H1 (cell line): ENCODE measurements at regions not wholly inside any gene's neighbourhood (a gene's known extent, or its start where the extent isn't known, plus 50 kb on each side); places are given as distances from the start of the nearest gene placed in this dataset.

ENCODE experiments used
- CTCF ChIA-PET: fragments of 300-600 bp; sonication (Branson Sonifier 250); formaldehyde crosslinking; loops from one replicate; lab custom pipeline; 2021; ENCODE audit not compliant: partially characterized antibody; lab: Charles Lee
- POLR2A ChIA-PET: fragments of 300-600 bp; sonication (Branson Sonifier 250); formaldehyde crosslinking; loops from one replicate; lab custom pipeline; 2021; ENCODE audit warnings: inconsistent platforms; ENCODE audit not compliant: partially characterized antibody; lab: Charles Lee
- DNase-seq, 2 experiments: peaks; one replicate each; pipeline versions ENCODE4 v3.0.0 to v3.0.0-alpha.2; 2010 to 2022; ENCODE audit warnings: low spot score in 2 of 2, low read depth in 1 of 2, mixed read lengths in 1 of 2
- FAIRE-seq: peaks from 2 replicates; lab custom pipeline; 2011; peaks lifted over from hg19 to GRCh38; lab: Jason Lieb, UNC
- H2AFZ ChIP-seq: 2 replicates; pipeline ENCODE4 v1.8.1; 2012; ENCODE audit warnings: low read length, inconsistent platforms
- H2AK5ac ChIP-seq: 2 replicates; pipeline ENCODE4 v1.6.1; 2013; ENCODE audit warnings: low read depth, low read length
- H2BK120ac ChIP-seq: replicated peaks from 2 replicates; pipeline ENCODE3; 2013; ENCODE audit warnings: low read depth, low read length, inconsistent platforms
- H2BK12ac ChIP-seq: 2 replicates; pipeline ENCODE4 v1.6.1; 2013; ENCODE audit warnings: low read depth, low read length
- H2BK15ac ChIP-seq: 2 replicates; pipeline ENCODE4 v1.6.1; 2013; ENCODE audit warnings: low read length
- H2BK20ac ChIP-seq: 2 replicates; pipeline ENCODE4 v1.6.1; 2013; ENCODE audit warnings: low read length
- H2BK5ac ChIP-seq: 2 replicates; pipeline ENCODE4 v1.6.1; 2013; ENCODE audit warnings: low read depth, low read length
- H3K14ac ChIP-seq: 2 replicates; pipeline ENCODE4 v1.6.1; 2013; ENCODE audit warnings: inconsistent platforms; ENCODE audit not compliant: insufficient read length
- H3K18ac ChIP-seq: 2 replicates; pipeline ENCODE4 v1.6.1; 2013; ENCODE audit warnings: low read length; ENCODE audit errors: extremely low read depth
- H3K23ac ChIP-seq: 2 replicates; pipeline ENCODE4 v1.6.1; 2013; ENCODE audit warnings: inconsistent platforms; ENCODE audit not compliant: insufficient read length
- H3K23me2 ChIP-seq: 2 replicates; pipeline ENCODE4 v1.6.1; 2013; ENCODE audit warnings: low read depth, low read length
- H3K27ac ChIP-seq: 2 replicates; pipeline ENCODE4 v1.6.1; 2011; ENCODE audit warnings: low read depth, low read length, inconsistent platforms
- H3K27me3 ChIP-seq, 4 experiments: replicated peaks in 1 of 4; 1 replicate in 1 of 4; 2 replicates in 3 of 4; pipeline versions ENCODE4 v1.6.1 to v1.8.1; 2011 to 2013; ENCODE audit warnings: low read length in 3 of 4, mild to moderate bottlenecking in 3 of 4, inconsistent platforms in 2 of 4, mixed read lengths in 2 of 4, moderate library complexity in 1 of 4; ENCODE audit not compliant: control insufficient read depth in 3 of 4, insufficient read depth in 3 of 4; ENCODE audit errors: extremely low read depth in 1 of 4
- H3K36me3 ChIP-seq, 4 experiments: 2 replicates each; pipeline versions ENCODE4 v1.6.1 to v1.8.1; 2011 to 2013; ENCODE audit warnings: mild to moderate bottlenecking in 4 of 4, low read length in 3 of 4, moderate library complexity in 2 of 4, control low read depth in 1 of 4, inconsistent platforms in 1 of 4; ENCODE audit not compliant: insufficient read depth in 4 of 4, control insufficient read depth in 2 of 4
- H3K4ac ChIP-seq: replicated peaks from 2 replicates; pipeline ENCODE3; 2013; ENCODE audit warnings: low read length, low read depth, mixed read lengths, inconsistent platforms; ENCODE audit not compliant: insufficient read length
- H3K4me1 ChIP-seq, 4 experiments: replicated peaks in 1 of 4; 1 replicate in 1 of 4; 2 replicates in 3 of 4; pipeline versions ENCODE4 v1.6.1 to v1.8.1; 2011 to 2013; ENCODE audit warnings: low read length in 3 of 4, inconsistent platforms in 2 of 4, mixed read lengths in 1 of 4; ENCODE audit not compliant: insufficient read depth in 4 of 4, control insufficient read depth in 3 of 4
- H3K4me2 ChIP-seq, 2 experiments: 2 replicates each; pipeline versions ENCODE4 v1.6.1 to v1.8.1; 2011 to 2013; ENCODE audit warnings: low read depth in 2 of 2, low read length in 2 of 2, control low read depth in 1 of 2, inconsistent platforms in 1 of 2, mild to moderate bottlenecking in 1 of 2; ENCODE audit not compliant: insufficient read depth in 1 of 2
- H3K4me3 ChIP-seq, 4 experiments: fragments of 200-600, 300-600 bp in 1 of 4; sonication (generic), shearing (Covaris generic), sonication (Bioruptor Twin) in 1 of 4; 2 replicates each; pipeline versions ENCODE4 v1.5.1 to v1.8.1; 2011 to 2016; ENCODE audit warnings: low read length in 4 of 4, low read depth in 3 of 4, control low read depth in 2 of 4, inconsistent platforms in 2 of 4, mild to moderate bottlenecking in 2 of 4, mixed read lengths in 1 of 4, moderate library complexity in 1 of 4; ENCODE audit not compliant: insufficient read depth in 2 of 4; ENCODE audit errors: extremely low read depth in 1 of 4
- H3K56ac ChIP-seq: replicated peaks from 2 replicates; pipeline ENCODE3; 2013; ENCODE audit warnings: low read depth, mild to moderate bottlenecking, mixed read lengths, low read length, inconsistent platforms; ENCODE audit not compliant: insufficient read length
- H3K79me1 ChIP-seq: 2 replicates; pipeline ENCODE4 v1.6.1; 2013; ENCODE audit warnings: low read depth, low read length, control low read depth
- H3K79me2 ChIP-seq, 2 experiments: 2 replicates each; pipeline versions ENCODE4 v1.6.1 to v1.8.1; 2012 to 2013; ENCODE audit warnings: low read length in 2 of 2, mild to moderate bottlenecking in 2 of 2, inconsistent platforms in 1 of 2; ENCODE audit not compliant: insufficient read depth in 2 of 2, control insufficient read depth in 1 of 2
- H3K9ac ChIP-seq, 4 experiments: replicated peaks in 1 of 4; 1 replicate in 1 of 4; 2 replicates in 3 of 4; pipeline versions ENCODE4 v1.6.1 to v1.8.1; 2011 to 2013; ENCODE audit warnings: low read depth in 3 of 4, low read length in 3 of 4, control low read depth in 2 of 4, mild to moderate bottlenecking in 2 of 4, moderate library complexity in 2 of 4, inconsistent platforms in 1 of 4; ENCODE audit errors: extremely low read depth in 1 of 4
- H3K9me3 ChIP-seq, 2 experiments: 2 replicates each; pipeline versions ENCODE4 v1.6.1 to v1.8.1; 2012 to 2013; ENCODE audit warnings: mild to moderate bottlenecking in 2 of 2, moderate library complexity in 2 of 2, control low read depth in 1 of 2, inconsistent platforms in 1 of 2, low read depth in 1 of 2, low read length in 1 of 2, mixed read lengths in 1 of 2; ENCODE audit not compliant: insufficient read depth in 2 of 2
- H4K20me1 ChIP-seq, 2 experiments: replicated peaks in 1 of 2; 2 replicates each; pipeline versions ENCODE3 to v1.8.1; 2011 to 2013; ENCODE audit warnings: inconsistent platforms in 2 of 2, low read length in 2 of 2, mild to moderate bottlenecking in 1 of 2; ENCODE audit not compliant: insufficient read depth in 2 of 2, control insufficient read depth in 1 of 2
- H4K5ac ChIP-seq: 2 replicates; pipeline ENCODE4 v1.6.1; 2013; ENCODE audit warnings: low read length, low read depth, mixed read lengths, inconsistent platforms; ENCODE audit not compliant: insufficient read length
- H4K8ac ChIP-seq: 2 replicates; pipeline ENCODE4 v1.8.0; 2013; ENCODE audit warnings: mild to moderate bottlenecking, moderate library complexity, low read length, inconsistent platforms; ENCODE audit not compliant: insufficient read depth; ENCODE audit errors: extremely low read depth
- H4K91ac ChIP-seq: replicated peaks from 2 replicates; pipeline ENCODE3; 2013; ENCODE audit warnings: low read length, mixed read lengths, inconsistent platforms; ENCODE audit not compliant: insufficient read length
- CEBPB ChIP-seq: IDR thresholded peaks from 2 replicates; pipeline ENCODE4 v1.6.1; 2012; ENCODE audit warnings: low read depth, low read length
- CTBP2 ChIP-seq: IDR thresholded peaks from 2 replicates; pipeline ENCODE4 v1.7.0; 2011; ENCODE audit warnings: borderline replicate concordance, mild to moderate bottlenecking, moderate library complexity, mixed read lengths, low read length; ENCODE audit not compliant: insufficient read depth, insufficient read length
- HDAC2 ChIP-seq, 2 experiments: fragments of 300-600 bp in 1 of 2; sonication (generic) in 1 of 2; IDR thresholded peaks; 2 replicates each; pipeline ENCODE4 v1.6.1; 2011 to 2012; ENCODE audit warnings: low read depth in 2 of 2, low read length in 2 of 2, mild to moderate bottlenecking in 2 of 2, moderate library complexity in 2 of 2, borderline replicate concordance in 1 of 2, inconsistent platforms in 1 of 2
- JUN ChIP-seq: IDR thresholded peaks from 2 replicates; pipeline ENCODE4 v1.6.1; 2011; ENCODE audit warnings: low read depth, mild to moderate bottlenecking, improper control_type of control experiment, low read length
- KDM4A ChIP-seq: IDR thresholded peaks from one replicate; pipeline ENCODE4 v1.7.1; 2012; ENCODE audit warnings: low read depth, mild to moderate bottlenecking, moderate library complexity, low read length, inconsistent platforms; ENCODE audit not compliant: severe bottlenecking
- RNF2 ChIP-seq: fragments of 200-900, 300-1000 bp; sonication (generic); IDR thresholded peaks from 2 replicates; pipeline ENCODE4 v1.7.1; 2016; ENCODE audit warnings: borderline replicate concordance, low read depth, mild to moderate bottlenecking, antibody characterized with exemption, low read length; ENCODE audit not compliant: poor library complexity, severe bottlenecking; ENCODE audit errors: missing control alignments
- SIRT6 ChIP-seq: IDR thresholded peaks from one replicate; pipeline ENCODE4 v1.7.1; 2012; ENCODE audit warnings: low read length, inconsistent platforms
- TAF7 ChIP-seq: optimal IDR thresholded peaks from 2 replicates; pipeline ENCODE3; 2011; ENCODE audit warnings: low read depth, mild to moderate bottlenecking, inconsistent platforms, low read length, moderate library complexity, borderline replicate concordance
- ZNF274 ChIP-seq: IDR thresholded peaks from 2 replicates; pipeline ENCODE4 v1.7.0; 2012; ENCODE audit warnings: low read length, borderline replicate concordance; ENCODE audit errors: extremely low read depth
- WGBS, 2 experiments: shearing (Covaris generic) in 1 of 2; methylation state at CpG; one replicate each; pipeline versions ENCODE4 v1.1.6 to v1.1.7; 2013 to 2015; ENCODE audit warnings: low lambda C conversion rate in 2 of 2, mixed read lengths in 2 of 2, inconsistent platforms in 1 of 2, low coverage in 1 of 2, missing lambda C conversion rate in 1 of 2; ENCODE audit not compliant: insufficient replicate concordance in 2 of 2, insufficient coverage in 1 of 2, insufficient read length in 1 of 2; ENCODE audit errors: extremely low coverage in 1 of 2, missing lambda C conversion rate in 1 of 2; 5-methylcytosine and 5-hydroxymethylcytosine counted together

DNA sequence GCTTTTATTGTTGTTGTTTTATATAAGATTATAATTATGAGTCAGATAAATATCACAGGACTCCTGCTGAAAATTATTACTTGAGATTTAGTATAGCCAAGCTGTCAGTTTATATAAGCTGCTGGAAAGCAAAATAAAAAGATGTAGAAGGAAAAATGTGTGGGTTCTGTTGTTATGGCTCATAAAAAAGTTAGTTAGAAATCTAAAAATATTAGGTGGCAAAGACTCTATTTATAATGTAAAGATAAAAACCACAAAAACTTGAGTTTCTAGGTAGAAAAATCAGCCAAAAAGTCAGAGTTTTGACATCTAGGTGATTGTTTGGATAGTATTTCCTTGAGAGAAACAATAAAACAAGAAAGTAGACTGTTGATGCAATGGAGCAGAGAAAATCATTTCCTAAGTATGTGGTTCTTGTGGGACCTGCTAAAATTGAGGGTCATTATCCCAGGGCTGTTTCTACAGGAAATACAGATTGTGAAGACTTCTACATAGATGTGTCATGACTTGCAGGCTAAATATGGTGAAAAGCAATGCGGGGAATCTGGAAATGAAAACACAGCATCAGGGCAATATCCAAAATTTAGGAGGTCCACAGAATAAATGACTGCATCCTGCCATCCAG lies 1109.6 kb upstream of the CADM2 start:
- Histone ChIP-seq H3K14ac (no peak overlapping the region), H3K27me3 (no peaks in the 10 kb centered on the region), H4K5ac (no peak overlapping the region), H4K20me1 (no peaks in the 10 kb centered on the region), H2BK15ac (no peak overlapping the region), H2BK5ac (no peak overlapping the region), H3K23ac (no peak overlapping the region), H3K9ac (no peak overlapping the region), H2AFZ (no peak overlapping the region), H4K8ac (no peak overlapping the region), H4K91ac (no peak overlapping the region), H2AK5ac (no peak overlapping the region), H3K4ac (no peak overlapping the region), H3K27ac (no peak overlapping the region), H3K79me1 (no peaks in the 10 kb centered on the region), H3K4me2 (no peak overlapping the region), H3K4me1 (no peaks in the 10 kb centered on the region), H3K18ac (no peak overlapping the region), H3K9me3 (no peaks in the 10 kb centered on the region), H2BK12ac (no peak overlapping the region), H3K23me2 (no peaks in the 10 kb centered on the region), H3K79me2 (no peaks in the 10 kb centered on the region), H3K56ac (no peak overlapping the region), H3K36me3 (no peaks in the 10 kb centered on the region), H2BK120ac (no peak overlapping the region), H3K4me3 (no peak overlapping the region), H2BK20ac (no peak overlapping the region)
- FAIRE-seq = no peak
- TF ChIP-seq CEBPB = no peak
- TF ChIP-seq TAF7 = no peak
- no peak for TF ChIP-seq ZNF274
- TF ChIP-seq RNF2 = no peak
- TF ChIP-seq KDM4A = no peak
- TF ChIP-seq CTBP2 = no peak
- no peak for TF ChIP-seq HDAC2 (IDR thresholded peaks at IDR 0.05; ENCODE audit: borderline replicate concordance in 1 of 2, low read depth in 2 of 2, low read length in 2 of 2)
- no peak for TF ChIP-seq JUN
- no peak for TF ChIP-seq SIRT6
- CTCF ChIA-PET = no interaction called here
- DNase-seq = no peak
- WGBS, 2 experiments = 94% methylated on average over 1 of the region's 1 CpG; no CpG with 5 or more reads in 1 of the 2 experiments
- POLR2A ChIA-PET = no interaction called here
